Activated CD8-positive, alpha-beta memory T cell treated with anti-CD3 and anti-CD28 coated beads for 1 hour (primary cell): ENCODE measurements at regions not wholly inside any gene's neighbourhood (a gene's known extent, or its start where the extent isn't known, plus 50 kb on each side); places are given as distances from the start of the nearest gene placed in this dataset.
"Not testable (repeated sequence)": the region's sequence is repeated elsewhere in the genome, so short reads cannot be mapped to it uniquely, and the experiment has no call there.

ENCODE experiments used
- DNase-seq, 2 donors: peaks; one replicate each; pipeline ENCODE4 v3.0.0-alpha.2; 2020; ENCODE audit warnings: low read depth in 1 of 2; ENCODE audit errors: extremely low read depth in 1 of 2

DNA sequence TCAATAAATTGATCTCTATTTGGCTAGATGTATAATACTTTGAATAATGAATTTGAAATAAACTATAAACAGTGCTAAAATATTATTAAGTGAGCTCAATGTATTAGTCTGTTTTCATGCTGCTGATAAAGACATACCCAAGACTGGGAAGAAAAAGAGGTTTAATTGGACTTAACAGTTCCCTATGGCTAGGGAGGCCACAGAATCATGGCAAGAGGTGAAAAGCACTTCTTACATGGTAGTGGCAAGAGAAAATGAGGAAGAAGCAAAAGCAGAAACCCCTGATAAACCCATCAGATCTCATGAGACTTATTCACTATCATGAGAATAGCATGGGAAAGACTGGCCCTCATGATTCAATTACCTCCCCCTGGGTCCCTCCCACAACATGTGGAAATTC is 2092.4 kb upstream of the ACO1 start:
- DNase-seq: not testable (repeated sequence)

DNA sequence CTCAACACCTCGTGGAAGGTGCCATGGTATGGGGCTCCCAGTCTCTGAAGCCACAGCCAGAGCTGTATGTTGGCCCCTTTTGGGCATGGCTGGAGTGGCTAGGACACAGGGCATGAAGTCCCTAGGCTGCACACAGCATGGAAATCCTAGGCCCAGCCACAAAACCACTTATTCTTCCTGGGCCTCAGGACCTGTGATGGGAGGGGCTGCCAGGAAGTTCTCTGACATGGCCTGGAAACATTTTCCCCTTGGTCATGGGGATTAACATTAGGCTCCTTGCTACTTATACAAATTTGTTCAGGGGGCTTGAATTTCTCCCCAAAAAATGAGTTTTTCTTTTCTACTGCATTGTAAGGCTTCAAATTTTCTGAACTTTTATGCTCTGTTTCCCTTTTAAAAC is 2091.2 kb upstream of the ACO1 start:
- DNase-seq: no peak

DNA sequence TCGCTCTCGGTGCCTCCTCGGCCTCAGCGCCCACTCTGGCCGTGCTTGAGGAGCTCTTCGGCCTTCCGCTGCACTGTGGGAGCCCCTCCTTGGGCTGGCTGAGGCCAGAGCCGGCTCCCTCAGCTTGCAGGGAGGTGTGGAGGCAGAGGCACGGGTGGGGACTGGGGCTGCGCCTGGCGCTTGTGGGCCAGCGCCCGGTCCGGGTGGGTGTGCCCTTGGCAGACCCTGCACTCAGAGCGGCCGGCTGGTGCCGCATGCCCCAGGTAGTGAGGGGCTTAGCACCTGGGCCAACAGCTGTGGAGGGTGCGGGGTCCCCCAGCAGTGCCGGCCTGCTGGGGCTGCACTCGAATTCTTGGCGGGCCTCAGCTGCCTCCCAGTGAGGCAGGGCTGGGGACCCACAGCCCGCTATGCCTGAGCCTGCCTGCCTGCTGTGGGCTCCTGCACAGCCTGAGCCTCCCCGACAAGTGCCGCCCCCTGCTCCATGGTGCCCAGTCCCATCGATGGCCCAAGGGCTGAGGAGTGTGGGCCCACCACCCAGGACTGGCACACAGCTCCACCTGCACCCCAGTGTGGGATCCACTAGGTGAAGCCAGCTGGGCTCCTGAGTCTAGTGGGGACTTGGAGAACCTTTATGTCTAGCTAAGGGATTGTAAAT is 2085.2 kb upstream of the ACO1 start:
- DNase-seq: no peak

DNA sequence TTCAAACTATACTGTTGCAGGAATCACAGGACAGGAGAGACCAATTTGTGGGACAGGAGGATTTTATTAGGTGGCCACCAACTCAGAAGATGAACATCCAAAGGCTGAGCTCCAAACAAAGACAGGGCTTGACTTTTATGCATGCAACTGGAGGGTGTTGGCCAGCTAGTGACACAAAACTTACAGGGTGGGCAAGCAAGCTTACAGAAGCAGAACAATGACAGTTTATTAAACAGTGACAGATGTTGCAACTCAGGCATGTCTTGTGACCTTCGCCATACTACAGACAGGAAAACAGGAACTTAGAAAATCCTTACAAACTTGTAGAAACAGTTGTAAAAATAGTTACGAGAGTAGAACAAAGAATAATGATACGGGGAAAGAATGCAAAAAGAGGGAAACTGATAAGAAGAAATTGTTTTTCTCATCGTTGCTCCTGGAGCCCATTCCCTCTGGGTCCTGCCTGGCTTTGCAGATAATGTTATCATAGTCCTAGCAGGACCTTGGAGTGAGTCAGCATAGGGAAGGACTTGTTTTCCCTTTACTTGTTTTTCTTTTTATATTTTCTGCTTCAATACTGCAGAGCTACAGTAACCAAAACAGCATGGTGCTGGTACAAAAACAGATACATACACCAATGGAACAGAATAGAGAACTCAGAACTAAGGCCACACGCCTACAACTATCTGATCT is 2083.0 kb upstream of the ACO1 start:
- DNase-seq: no peak

DNA sequence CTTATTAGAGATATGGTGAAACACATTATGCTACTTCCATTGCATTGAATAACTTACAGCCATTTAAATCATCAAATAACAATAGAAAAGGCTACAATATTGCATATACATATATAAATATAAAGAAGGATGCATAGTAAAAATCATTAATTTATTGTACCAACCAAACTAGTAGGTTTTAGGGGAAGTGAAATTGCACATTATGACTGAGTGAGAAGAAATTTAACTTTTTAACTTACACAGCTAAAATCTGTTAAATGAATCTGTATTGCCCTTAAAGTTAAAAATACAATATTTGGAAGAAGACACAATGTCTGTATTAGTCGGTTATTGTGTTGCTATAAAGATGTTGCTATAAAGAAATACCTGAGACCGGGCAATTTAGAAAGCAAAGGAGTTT is 2073.7 kb upstream of the ACO1 start:
- DNase-seq: no peak

DNA sequence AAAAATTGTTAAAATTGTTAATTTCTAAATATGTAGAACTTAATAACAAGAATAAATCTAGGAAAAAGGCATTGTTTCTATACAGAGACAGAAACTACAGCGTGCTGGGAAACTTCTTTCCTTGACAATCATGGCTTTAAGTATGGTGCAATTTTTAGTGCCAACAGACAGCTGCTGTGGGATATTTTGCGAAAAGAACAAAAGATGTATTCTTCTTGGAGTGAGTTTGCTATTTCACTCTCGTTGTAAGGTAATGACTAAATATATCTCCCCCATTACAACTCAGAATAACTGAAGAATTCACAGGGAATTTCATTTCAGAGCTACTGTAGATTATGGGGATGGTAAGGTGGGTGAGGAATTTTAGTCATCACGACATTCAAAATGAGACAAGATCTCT is 2055.0 kb upstream of the ACO1 start:
- DNase-seq: no peak

DNA sequence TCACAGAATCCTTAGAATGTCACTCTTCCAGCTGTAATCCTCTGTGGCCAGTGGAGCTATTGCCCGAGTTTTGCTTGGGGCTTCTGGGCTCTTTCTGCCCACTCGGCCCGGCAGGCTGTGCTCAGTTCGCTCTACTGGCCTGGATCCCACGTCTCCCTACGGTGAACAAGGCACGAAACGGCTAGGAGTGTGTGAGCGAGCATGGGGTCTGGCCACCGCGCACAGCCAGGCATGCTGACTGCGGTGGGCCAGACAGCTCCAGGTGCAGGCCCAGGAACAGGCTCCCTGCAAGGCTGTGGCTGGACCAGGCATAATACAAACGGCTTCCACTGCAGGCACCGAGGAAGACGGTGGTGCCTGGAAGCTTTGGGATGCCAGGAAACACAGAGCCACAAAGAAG is 2035.5 kb upstream of the ACO1 start:
- DNase-seq: no peak

DNA sequence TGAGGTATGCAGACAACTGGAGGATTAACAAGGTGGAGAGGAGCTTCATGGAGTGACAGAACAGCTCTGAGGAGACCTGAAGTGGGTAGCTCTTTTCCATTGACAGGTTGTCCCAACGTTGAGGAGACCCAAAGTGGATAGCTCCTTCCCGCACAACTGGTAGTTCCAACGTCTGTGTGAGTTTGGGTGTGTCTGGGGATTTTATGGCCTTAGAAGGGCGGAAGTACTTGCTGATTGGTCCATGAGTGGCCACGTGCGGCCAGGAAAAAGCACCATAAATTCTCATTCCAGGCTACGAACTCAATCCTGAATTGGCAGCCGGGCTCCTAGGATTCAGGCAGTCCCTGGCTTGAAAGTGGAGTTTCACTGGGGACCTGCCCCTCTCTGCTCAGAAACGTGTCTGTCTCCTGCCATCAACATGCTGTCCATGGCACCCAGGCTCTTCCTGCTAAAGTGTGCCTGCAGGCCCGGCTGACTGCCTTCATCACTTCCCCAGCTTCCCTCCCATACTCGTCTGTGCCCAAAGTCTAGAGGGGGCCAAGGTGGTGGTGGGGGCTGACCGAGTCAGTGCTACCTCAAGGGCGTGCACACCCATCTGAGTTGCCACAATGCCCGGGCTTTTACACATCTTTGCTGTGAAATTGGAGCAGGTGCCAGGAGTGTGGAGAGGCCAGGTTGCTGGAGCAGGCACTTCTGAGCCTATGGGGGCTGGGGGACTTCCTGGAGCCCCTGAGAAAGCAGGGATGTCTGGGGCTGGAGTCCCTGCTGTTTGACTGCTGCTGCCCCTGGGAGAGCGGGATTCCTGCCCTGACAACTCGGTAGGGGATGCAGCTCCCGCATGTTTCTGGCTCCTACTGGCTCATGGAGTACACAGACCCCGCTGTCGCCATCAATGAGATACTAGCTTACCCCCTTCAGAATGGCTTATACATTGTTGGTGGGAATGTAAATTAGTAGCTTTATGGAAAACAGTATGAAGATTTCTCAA is 2034.6 kb upstream of the ACO1 start:
- DNase-seq: no peak

DNA sequence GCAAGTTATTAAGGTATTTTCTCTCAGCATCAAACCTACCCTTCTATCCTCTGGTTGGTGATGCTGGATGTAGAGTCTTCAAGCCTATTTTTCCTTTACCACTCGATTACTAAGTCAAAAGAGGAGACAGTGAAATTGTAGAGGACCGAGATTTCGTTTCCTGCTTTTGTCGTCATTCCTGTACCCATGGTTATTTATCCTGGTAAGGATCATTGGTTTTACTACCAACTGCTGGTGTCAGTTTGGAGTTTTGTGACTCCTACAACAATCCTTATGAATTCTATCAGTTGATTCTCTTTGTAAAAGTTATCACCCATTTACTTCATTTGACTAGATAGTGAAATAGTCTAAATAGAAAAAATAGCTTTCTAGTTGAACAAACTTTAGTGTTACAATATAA is 2028.2 kb upstream of the ACO1 start:
- DNase-seq: no peak

DNA sequence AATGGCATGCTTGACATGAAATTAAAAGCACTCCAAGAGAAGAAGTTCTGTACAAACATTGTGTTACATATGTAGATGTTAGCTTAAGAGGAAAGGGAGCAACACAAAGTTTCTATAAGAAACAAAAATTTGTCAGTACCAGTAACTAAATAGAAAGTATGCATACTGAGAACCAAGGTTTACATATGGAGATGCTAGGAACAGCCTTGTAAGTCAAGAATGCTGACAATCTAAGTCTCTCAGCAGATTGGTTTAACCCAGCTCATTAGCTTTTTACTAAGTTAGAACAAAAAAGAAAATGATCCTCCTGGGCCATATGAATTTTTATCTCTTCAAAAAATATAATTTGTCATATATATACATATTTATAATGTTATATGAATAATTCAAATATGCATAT is 2022.1 kb upstream of the ACO1 start:
- DNase-seq: no peak

DNA sequence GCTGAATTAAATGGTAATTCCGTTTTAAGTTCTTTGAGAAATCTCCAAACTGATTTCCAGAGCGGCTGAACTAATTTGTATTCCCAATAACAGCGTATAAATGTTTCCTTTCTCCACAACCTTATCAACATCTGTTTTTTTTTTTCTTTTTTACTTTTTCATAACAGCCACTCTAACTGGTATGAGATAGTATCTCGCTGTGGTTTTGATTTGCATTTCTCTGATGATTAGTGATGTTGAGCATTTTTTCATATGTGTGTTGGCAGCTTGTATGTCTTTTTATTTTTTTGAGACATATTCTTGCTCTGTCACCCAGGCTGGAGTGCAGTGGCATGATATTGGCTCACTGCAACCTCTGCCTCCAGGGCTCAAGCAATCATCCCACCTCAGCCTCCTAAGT is 2018.3 kb upstream of the ACO1 start:
- DNase-seq: not testable (repeated sequence)

DNA sequence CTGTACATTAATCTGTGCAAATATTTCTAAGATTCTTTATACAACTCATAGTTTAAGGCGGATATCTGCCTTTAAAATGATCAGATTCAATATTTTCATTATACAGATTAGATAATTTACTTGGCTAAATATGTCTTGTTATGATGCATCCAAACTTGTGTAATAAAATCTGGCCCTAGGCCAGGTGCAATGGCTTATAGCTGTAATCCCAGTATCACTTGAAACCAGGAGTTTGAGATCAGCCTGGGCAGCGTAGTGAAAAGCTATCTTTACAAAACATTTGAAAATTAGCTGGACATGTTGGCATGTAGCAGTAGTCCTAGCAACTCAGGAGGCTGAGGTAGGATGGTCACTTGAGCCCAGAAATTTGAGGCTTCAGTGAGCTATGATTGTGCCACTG is 2002.2 kb upstream of the ACO1 start:
- DNase-seq: no peak

DNA sequence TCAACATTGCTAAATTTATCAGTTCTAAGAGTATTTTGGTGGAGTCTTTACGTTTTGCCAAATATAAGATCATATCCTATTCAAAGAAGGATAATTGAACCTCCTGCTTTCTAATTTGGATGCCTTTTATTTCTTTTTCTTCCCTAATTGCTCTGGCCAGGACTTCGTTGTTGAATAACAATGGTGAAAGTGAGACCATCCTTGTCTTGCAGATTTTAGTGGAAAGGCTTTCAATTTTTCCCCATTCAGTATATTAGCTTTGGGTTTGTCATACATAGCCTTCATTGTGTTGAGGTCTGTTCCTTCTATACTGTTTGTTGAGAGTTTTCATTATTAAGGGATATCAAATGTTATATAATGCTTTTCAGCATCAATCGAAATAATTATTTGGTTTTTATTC is 1974.2 kb upstream of the ACO1 start:
- no peak for DNase-seq

DNA sequence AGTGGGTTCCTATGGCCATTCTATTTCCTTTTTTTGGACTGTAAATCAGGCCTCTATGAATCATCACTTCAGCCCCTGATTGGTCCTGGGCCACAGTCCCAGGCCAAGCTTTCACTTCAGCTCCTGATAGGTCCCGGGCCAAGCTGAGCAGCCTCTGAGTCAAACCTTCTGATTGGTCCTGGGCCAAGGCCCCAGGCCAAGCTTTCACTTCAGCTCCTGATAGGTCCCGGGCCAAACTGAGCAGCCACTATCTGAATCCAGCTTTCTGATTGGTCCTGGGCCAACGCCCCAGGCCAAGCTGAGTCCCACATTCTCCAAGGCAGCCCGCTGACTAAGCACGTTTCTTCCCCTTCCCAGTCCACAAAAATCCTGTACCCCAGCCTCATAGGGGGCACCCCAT is 1972.9 kb upstream of the ACO1 start:
- no peak for DNase-seq

DNA sequence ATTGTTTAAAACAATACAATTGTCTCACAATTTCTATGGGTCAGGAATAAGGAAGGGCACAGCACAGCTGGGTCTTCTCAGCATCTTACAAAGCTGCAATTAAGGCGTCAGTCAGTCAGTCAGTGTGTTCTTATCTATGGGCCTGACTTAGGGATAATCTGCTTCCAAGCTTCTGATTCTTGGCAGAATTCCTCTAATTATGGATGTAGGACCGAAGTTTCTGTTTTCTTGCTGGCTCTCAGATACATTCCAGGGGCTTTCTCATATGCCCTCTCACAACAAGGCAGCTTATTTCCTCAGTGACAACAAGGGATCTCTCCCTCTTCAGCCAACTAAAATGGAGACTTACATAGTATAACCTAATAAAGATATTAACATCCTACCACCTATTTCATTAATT is 1925.3 kb upstream of the ACO1 start:
- DNase-seq: no peak

DNA sequence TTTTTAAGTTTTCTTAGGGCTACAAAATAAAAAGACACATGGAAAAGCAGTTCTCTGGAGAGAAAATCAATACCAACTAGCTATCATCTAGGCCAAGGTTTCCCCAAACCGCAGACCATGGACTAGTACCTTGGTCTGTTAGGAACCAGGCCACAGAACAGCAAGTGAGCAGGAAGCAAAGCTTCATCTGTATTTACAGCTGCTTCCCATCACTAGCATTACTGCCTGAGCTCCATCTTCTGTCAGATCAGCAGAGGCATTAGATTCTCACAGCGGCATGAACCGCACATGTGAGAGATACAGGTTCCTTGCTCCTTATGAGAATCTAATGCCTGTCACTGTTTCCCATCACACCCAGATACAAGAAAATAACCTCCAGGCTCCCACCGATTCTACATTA is 1907.6 kb upstream of the ACO1 start:
- DNase-seq: no peak

DNA sequence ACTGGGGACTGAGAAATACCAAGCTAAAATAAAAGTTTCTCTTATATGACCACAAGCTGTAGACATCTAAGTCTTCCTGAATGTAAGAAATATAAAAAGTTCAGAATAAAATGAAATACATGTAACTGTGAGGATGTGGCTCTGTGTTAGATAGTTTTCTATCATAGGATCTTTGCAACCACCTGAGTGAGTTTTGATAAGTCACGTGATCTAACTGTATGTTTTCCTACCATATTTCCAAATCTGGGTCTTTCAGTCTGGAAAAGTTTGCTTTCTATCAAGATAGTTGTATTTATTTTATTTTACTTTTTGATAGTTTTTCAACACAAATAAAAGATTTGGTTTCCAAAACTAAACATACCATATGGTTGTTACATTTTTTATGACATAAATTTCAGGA is 1905.8 kb upstream of the ACO1 start:
- DNase-seq: no peak

DNA sequence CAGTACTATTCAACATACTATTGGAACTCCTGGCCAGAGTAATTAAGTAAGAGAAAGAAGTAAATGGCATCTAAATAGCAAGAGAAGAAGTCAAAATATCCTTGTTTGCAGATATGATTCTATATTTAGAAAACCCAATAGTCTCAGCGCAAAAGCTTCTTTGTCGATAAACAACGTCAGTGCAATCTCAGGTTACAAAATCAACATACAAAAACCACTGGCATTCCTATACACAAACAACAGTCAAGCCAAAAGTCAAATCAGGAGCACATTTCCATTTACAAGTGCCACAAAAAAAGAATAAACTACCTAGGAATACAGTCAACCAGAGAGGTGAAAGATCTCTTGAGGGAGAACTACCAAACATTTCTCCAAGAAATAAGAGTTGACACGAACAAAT is 1901.9 kb upstream of the ACO1 start:
- no peak for DNase-seq

DNA sequence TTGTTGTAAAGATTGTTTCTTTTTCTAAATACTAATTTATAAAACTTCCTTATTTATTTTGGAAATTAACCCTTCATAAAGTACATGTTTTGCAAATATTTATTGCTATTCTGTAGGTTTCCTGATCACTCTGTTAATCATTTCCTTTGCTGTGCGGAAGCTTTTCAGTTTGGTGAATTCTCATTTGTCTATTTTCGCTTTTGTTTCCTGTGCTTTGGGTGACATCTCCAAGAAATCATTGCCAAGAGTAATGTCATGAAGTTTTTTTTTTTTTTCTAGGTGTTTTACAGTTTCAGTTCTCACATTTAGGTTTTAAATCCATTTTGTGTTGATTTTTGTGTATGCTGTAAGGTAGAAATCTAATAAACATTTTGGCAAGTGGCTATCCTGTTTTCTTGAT is 1899.8 kb upstream of the ACO1 start:
- no peak for DNase-seq

DNA sequence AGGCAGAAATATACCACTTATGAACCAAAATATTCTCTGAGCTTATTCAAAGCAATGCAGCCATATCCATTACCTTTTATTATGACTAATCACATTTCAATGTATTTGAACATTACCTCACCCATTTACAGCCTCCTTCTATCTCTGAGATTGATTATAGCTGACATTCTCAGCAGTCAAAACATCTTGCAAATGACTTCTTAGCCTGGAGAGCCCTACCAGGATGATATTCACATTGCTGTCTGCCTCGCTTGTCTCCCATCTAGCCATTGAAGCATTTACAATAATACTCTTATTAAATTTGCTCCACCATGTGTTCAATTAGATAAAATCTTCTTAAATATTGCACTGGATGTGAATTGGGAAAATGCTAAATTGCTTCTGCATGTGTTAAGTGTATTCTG is 1879.9 kb upstream of the ACO1 start:
- DNase-seq: no peak

DNA sequence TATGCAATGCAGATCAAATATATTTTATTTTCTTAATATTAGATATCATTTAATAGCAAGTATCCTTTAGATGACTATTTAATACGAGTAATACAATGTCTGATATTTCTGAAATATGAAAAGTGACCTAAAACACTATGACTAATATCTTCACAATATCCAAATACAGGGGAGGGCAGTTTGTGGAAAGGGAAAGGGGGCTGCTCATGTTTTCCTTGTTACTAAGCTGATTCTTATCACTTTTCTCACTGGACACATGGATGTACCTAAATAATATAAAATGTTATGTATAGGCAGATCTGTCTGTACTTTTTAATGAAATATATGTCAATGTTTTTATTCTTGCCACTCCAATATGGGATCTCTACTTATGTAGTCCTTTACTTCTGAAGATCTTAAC is 1879.1 kb upstream of the ACO1 start:
- DNase-seq: no peak

DNA sequence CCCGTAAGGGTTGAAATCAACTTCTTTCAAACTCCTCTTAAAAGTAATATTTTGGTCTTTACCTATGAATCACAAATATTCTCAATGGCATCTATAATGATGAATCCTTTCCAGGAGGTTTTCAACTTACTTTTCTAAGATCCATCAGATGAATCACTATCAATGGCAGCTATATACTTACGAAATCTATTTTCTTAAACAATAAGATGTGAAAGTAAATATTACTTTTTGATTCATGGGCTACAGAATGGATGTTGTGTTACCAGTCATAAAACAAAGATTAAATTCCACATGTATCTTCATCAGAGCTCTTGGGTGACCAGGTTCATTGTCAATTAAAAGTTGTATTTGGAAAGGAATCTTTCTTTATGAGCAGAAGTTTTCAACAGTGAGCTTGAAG is 1877.7 kb upstream of the ACO1 start:
- no peak for DNase-seq
